HCT116 (cell line): ENCODE measurements at regions not wholly inside any gene's neighbourhood (a gene's known extent, or its start where the extent isn't known, plus 50 kb on each side); places are given as distances from the start of the nearest gene placed in this dataset.

Experiments
- ATAC-seq: fragments of 200-7000 bp; cut with Tn5 transposase; 2 replicates; pipeline ENCODE4 v1.9.1; 2020; ENCODE audit warnings: mild to moderate bottlenecking, moderate library complexity
- BruUV-seq: library from RNA; stranded (reverse); fragments of 400-500 nt; replicated peaks from 2 replicates; lab custom pipeline; 2021; lab: Mats Ljungman, UMichigan
- CTCF ChIA-PET: fragments of 300-600 bp; sonication (Branson Sonifier 250); formaldehyde crosslinking; loops from one replicate; lab custom pipeline; 2021; ENCODE audit warnings: antibody characterized with exemption; lab: Charles Lee
- POLR2A ChIA-PET: fragments of 300-600, 350-600 bp; sonication (Branson Sonifier 250); formaldehyde crosslinking; loops from one replicate; lab custom pipeline; 2021; ENCODE audit warnings: antibody characterized with exemption; lab: Charles Lee
- RAD21 ChIA-PET, 2 experiments: fragments of 300-600 bp; sonication (Branson Sonifier 250); formaldehyde crosslinking; loops; one replicate each; lab custom pipeline; 2023; ENCODE audit warnings: low total read pairs in 2 of 2; ENCODE audit not compliant: uncharacterized antibody in 2 of 2, unreplicated experiment in 2 of 2, low non-redundant PET in 1 of 2; lab: Charles Lee
- DNase-seq: peaks from one replicate; pipeline ENCODE4 v3.0.0-alpha.2; 2010; ENCODE audit warnings: low read depth, low spot score
- H2AFZ ChIP-seq: fragments of 200-600 bp; shearing (Covaris generic), sonication (generic); 2 replicates; pipeline ENCODE4 v1.6.1; 2017; ENCODE audit warnings: low read depth, mixed run types, mixed read lengths, antibody characterized with exemption, low read length; ENCODE audit not compliant: poor library complexity, severe bottlenecking
- H3K27ac ChIP-seq: 2 replicates; pipeline ENCODE4 v1.5.1; 2012; ENCODE audit warnings: low read depth, low read length
- H3K27me3 ChIP-seq: fragments of 200-600 bp; sonication (generic); 2 replicates; pipeline ENCODE4 v1.6.1; 2016; ENCODE audit warnings: mixed run types, low read length, mixed read lengths; ENCODE audit not compliant: insufficient read depth
- H3K36me3 ChIP-seq, 2 experiments: fragments of 200-500 bp in 1 of 2; fragments of 200-600 bp in 1 of 2; sonication (Bioruptor generic) in 1 of 2; sonication (generic) in 1 of 2; 2 replicates each; pipeline versions ENCODE4 v1.5.1 to v1.6.1; 2014 to 2016; ENCODE audit warnings: low read length in 2 of 2, inconsistent platforms in 1 of 2, mixed read lengths in 1 of 2, mixed run types in 1 of 2; ENCODE audit not compliant: insufficient read depth in 2 of 2, control insufficient read depth in 1 of 2
- H3K4me1 ChIP-seq, 2 experiments: fragments of 200-600 bp in 1 of 2; sonication (generic) in 1 of 2; 2 replicates each; pipeline versions ENCODE4 v1.5.1 to v1.6.1; 2012 to 2017; ENCODE audit warnings: low read length in 2 of 2, inconsistent platforms in 1 of 2, mild to moderate bottlenecking in 1 of 2, mixed read lengths in 1 of 2, mixed run types in 1 of 2, moderate library complexity in 1 of 2; ENCODE audit not compliant: insufficient read depth in 2 of 2, control insufficient read depth in 1 of 2
- H3K4me2 ChIP-seq: fragments of 200-600 bp; sonication (generic); 2 replicates; pipeline ENCODE4 v1.6.1; 2017; ENCODE audit warnings: mixed run types, low read length, mixed read lengths
- H3K4me3 ChIP-seq, 2 experiments: fragments of 200-600 bp in 1 of 2; sonication (generic) in 1 of 2; replicated peaks in 1 of 2; 2 replicates each; pipeline ENCODE4 v1.5.1; 2011 to 2016; ENCODE audit warnings: low read length in 2 of 2, control low read depth in 1 of 2, low read depth in 1 of 2, mild to moderate bottlenecking in 1 of 2, mixed read lengths in 1 of 2, mixed run types in 1 of 2
- H3K79me2 ChIP-seq: fragments of 200-600 bp; sonication (generic); 2 replicates; pipeline ENCODE4 v1.6.1; 2017; ENCODE audit warnings: mild to moderate bottlenecking, mixed run types, low read length, moderate library complexity, mixed read lengths; ENCODE audit not compliant: insufficient read depth
- H3K9ac ChIP-seq: fragments of 200-600 bp; sonication (generic); 2 replicates; pipeline ENCODE4 v1.6.1; 2016; ENCODE audit warnings: low read length, mixed read lengths
- H3K9me2 ChIP-seq: fragments of 200-600 bp; sonication (generic), shearing (Covaris generic); 2 replicates; pipeline ENCODE4 v1.6.1; 2017; ENCODE audit warnings: mixed run types, mild to moderate bottlenecking, moderate library complexity; ENCODE audit not compliant: insufficient read depth
- H3K9me3 ChIP-seq, 2 experiments: fragments of 200-500 bp in 1 of 2; fragments of 200-600 bp in 1 of 2; sonication (Bioruptor generic) in 1 of 2; sonication (generic) in 1 of 2; 2 replicates each; pipeline ENCODE4 v1.6.1; 2014 to 2017; ENCODE audit warnings: low read length in 2 of 2, mixed read lengths in 2 of 2, inconsistent platforms in 1 of 2, low read depth in 1 of 2, mild to moderate bottlenecking in 1 of 2, mixed run types in 1 of 2, moderate library complexity in 1 of 2; ENCODE audit not compliant: control insufficient read depth in 1 of 2, insufficient read depth in 1 of 2
- H4K20me1 ChIP-seq: fragments of 200-600 bp; sonication (generic), shearing (Covaris generic); 2 replicates; pipeline ENCODE4 v1.6.1; 2017; ENCODE audit warnings: mixed run types, mild to moderate bottlenecking, moderate library complexity; ENCODE audit not compliant: insufficient read depth
- CBX3 ChIP-seq: IDR thresholded peaks from 2 replicates; pipeline ENCODE4 v1.6.1; 2012; ENCODE audit warnings: low read depth
- CEBPB ChIP-seq: IDR thresholded peaks from 2 replicates; pipeline ENCODE4 v1.6.1; 2012; ENCODE audit warnings: low read depth
- ELF1 ChIP-seq: IDR thresholded peaks from 2 replicates; pipeline ENCODE4 v1.6.1; 2012; ENCODE audit warnings: low read depth, borderline replicate concordance
- EZH2 ChIP-seq: fragments of 200-600 bp; sonication (generic); IDR thresholded peaks from 2 replicates; pipeline ENCODE4 v1.6.1; 2017; ENCODE audit warnings: antibody characterized with exemption, mixed run types
- FOSL1 ChIP-seq: IDR thresholded peaks from 2 replicates; pipeline ENCODE4 v1.6.1; 2012; ENCODE audit warnings: low read depth
- JUND ChIP-seq: IDR thresholded peaks from 2 replicates; pipeline ENCODE4 v1.6.1; 2012
- POLR2AphosphoS5 ChIP-seq: IDR thresholded peaks from 2 replicates; pipeline ENCODE4 v1.6.1; 2011; ENCODE audit warnings: mild to moderate bottlenecking, low read depth, low read length, moderate library complexity
- RAD21 ChIP-seq: IDR thresholded peaks from 2 replicates; pipeline ENCODE4 v1.6.1; 2012; ENCODE audit warnings: low read depth, mild to moderate bottlenecking
- SIN3A ChIP-seq: IDR thresholded peaks from 2 replicates; pipeline ENCODE4 v1.6.1; 2012; ENCODE audit warnings: low read depth
- SRF ChIP-seq: IDR thresholded peaks from 2 replicates; pipeline ENCODE4 v1.6.1; 2012; ENCODE audit warnings: low read depth
- TCF7L2 ChIP-seq: IDR thresholded peaks from 2 replicates; pipeline ENCODE4 v1.7.0; 2011; ENCODE audit warnings: borderline replicate concordance, inconsistent platforms; ENCODE audit not compliant: insufficient read depth, insufficient read length; ENCODE audit errors: extremely low read depth
- ZNF274 ChIP-seq: fragments of 200-500 bp; sonication (Bioruptor generic); IDR thresholded peaks from 2 replicates; pipeline ENCODE4 v1.6.1; 2014; ENCODE audit warnings: mild to moderate bottlenecking, low read depth, low read length, inconsistent platforms
- intact Hi-C: fragments of 100-400 bp; cut with micrococcal nuclease; formaldehyde crosslinking; loops from 2 replicates; pipeline ENCODE4 v1.10.0; 2022
- TF ChIP-seq, protein P1 (sequence below): IDR thresholded peaks from 2 replicates; pipeline ENCODE4 v1.6.1; 2012; ENCODE audit warnings: low read depth
- TF ChIP-seq, protein P2 (sequence below): IDR thresholded peaks from 2 replicates; pipeline ENCODE4 v1.6.1; 2011; ENCODE audit warnings: mild to moderate bottlenecking, low read length, moderate library complexity; ENCODE audit not compliant: insufficient replicate concordance; ENCODE audit errors: extremely low read depth

DNA sequence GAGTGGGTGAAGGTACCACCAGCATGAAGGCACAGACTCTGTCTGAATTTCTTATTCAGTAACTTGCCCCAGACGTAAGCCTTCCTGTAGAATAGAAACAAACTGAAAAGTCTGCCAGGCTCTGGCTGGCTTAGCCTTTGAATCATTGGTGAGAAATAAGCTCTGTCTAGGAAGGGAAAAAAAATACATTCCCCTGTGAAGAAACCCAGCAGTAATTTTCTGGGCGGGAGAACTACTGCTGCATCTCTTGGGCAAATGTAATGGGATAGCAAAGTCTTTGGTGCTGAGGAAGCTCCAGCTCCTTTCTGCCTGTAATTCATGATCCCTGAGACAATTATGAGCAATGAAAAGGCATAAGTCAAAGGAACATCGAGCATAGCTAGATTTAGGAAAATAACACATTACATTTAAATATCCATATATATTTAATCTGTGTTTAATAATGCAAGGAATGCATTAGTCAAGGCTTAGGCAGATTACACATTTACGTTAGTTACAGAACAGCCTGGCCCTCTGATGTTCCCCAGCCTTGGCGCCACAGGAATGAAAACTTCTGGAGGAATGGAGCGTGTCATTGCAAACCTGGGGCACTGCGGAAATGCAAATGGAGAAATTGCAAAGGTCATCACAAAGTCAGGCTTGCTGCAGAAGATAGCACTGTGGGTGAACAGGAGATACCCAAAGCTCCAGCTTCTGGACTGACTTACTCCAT, 216.3 kb upstream of the CAMK1G start:
- Histone ChIP-seq H3K27me3 (no peaks in the 10 kb centered on the region), H3K9me2 (no peaks in the 10 kb centered on the region), H3K9me3 (no peaks in the 10 kb centered on the region), H3K4me2 (no peak overlapping the region), H2AFZ (no peak overlapping the region), H4K20me1 (no peaks in the 10 kb centered on the region), H3K36me3 (no peaks in the 10 kb centered on the region), H3K27ac (no peak overlapping the region), H3K9ac (no peak overlapping the region), H3K4me1 (peaks cover 0 to 7% of the 10 kb centered on the region in 2 experiments; a peak in 1 of 4 replicates), H3K4me3 (no peak overlapping the region), H3K79me2 (no peaks in the 10 kb centered on the region)
- no peak for ATAC-seq
- BruUV-seq = no TSS peak
- RAD21 ChIA-PET = no interaction called here
- CTCF ChIA-PET = no interaction called here
- no peak for TF ChIP-seq CBX3
- no peak for TF ChIP-seq CEBPB
- no peak for TF ChIP-seq RAD21
- TF ChIP-seq POLR2AphosphoS5 = no peak
- no peak for TF ChIP-seq JUND
- POLR2A ChIA-PET = no interaction called here
- no peak for DNase-seq
- intact Hi-C loops = no loop called here

DNA sequence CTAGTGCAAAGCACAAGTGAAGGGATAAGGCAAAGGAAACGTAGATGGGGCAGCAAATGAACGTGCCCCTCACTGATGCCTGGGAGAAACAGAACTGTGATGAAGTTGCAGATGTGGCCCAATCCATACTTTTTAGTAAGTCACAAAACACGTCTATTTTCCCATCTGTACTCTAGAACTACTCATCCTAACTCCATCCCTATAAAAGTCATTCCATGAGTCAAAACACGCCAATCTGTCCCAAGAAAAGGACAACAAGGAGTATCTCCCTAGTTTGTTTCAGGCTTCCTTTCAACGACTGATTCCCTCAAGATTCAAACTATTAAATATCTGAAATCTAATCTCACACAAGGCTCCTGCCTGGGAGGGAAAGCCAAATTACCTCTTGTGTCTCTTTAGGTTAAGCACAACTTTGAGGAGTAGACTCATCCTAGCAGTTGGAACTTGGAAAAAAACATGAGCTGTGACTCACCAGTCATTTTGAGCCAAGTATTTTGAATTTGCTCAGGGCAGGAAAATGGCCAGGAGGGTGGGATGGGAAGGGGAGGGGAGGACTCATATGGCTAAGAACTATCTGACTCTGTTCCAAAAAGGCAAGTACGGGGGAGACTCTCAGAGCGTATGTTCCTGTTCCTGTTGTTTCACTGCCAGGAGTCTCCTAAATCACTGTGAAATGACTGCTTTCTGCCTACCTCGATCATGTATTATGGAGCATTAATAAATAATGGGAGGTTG, 214.5 kb upstream of the CAMK1G start:
- H3K9me2 ChIP-seq = no peaks in the 10 kb centered on the region
- no peaks in the 10 kb centered on the region for H3K79me2 ChIP-seq
- no peak overlapping the region for H3K9ac ChIP-seq
- no peaks in the 10 kb centered on the region for H3K9me3 ChIP-seq
- no peaks in the 10 kb centered on the region for H4K20me1 ChIP-seq
- POLR2A ChIA-PET = no interaction called here
- no peak overlapping the region for H3K4me2 ChIP-seq
- no peak overlapping the region for H3K27ac ChIP-seq
- no TSS peak for BruUV-seq
- RAD21 ChIA-PET = no interaction called here
- no peak for ATAC-seq
- no peak overlapping the region for H2AFZ ChIP-seq
- CTCF ChIA-PET = no interaction called here
- H3K4me3 ChIP-seq = no peak overlapping the region
- no peak for DNase-seq
- no peaks in the 10 kb centered on the region for H3K36me3 ChIP-seq
- H3K27me3 ChIP-seq = no peaks in the 10 kb centered on the region
- intact Hi-C loops = no loop called here
- H3K4me1 ChIP-seq = peaks cover 0 to 7% of the 10 kb centered on the region in 2 experiments; a peak in 1 of 4 replicates
- TF ChIP-seq EZH2 (no peak), ZNF274 (no peak), RAD21 (no peak), SIN3A (no peak), CBX3 (no peak), FOSL1 (no peak), ELF1 (no peak), POLR2AphosphoS5 (no peak), SRF (no peak), TCF7L2 (no peak)
- TF ChIP-seq, protein P1, sequence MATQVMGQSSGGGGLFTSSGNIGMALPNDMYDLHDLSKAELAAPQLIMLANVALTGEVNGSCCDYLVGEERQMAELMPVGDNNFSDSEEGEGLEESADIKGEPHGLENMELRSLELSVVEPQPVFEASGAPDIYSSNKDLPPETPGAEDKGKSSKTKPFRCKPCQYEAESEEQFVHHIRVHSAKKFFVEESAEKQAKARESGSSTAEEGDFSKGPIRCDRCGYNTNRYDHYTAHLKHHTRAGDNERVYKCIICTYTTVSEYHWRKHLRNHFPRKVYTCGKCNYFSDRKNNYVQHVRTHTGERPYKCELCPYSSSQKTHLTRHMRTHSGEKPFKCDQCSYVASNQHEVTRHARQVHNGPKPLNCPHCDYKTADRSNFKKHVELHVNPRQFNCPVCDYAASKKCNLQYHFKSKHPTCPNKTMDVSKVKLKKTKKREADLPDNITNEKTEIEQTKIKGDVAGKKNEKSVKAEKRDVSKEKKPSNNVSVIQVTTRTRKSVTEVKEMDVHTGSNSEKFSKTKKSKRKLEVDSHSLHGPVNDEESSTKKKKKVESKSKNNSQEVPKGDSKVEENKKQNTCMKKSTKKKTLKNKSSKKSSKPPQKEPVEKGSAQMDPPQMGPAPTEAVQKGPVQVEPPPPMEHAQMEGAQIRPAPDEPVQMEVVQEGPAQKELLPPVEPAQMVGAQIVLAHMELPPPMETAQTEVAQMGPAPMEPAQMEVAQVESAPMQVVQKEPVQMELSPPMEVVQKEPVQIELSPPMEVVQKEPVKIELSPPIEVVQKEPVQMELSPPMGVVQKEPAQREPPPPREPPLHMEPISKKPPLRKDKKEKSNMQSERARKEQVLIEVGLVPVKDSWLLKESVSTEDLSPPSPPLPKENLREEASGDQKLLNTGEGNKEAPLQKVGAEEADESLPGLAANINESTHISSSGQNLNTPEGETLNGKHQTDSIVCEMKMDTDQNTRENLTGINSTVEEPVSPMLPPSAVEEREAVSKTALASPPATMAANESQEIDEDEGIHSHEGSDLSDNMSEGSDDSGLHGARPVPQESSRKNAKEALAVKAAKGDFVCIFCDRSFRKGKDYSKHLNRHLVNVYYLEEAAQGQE = no peak
- TF ChIP-seq, protein P2, sequence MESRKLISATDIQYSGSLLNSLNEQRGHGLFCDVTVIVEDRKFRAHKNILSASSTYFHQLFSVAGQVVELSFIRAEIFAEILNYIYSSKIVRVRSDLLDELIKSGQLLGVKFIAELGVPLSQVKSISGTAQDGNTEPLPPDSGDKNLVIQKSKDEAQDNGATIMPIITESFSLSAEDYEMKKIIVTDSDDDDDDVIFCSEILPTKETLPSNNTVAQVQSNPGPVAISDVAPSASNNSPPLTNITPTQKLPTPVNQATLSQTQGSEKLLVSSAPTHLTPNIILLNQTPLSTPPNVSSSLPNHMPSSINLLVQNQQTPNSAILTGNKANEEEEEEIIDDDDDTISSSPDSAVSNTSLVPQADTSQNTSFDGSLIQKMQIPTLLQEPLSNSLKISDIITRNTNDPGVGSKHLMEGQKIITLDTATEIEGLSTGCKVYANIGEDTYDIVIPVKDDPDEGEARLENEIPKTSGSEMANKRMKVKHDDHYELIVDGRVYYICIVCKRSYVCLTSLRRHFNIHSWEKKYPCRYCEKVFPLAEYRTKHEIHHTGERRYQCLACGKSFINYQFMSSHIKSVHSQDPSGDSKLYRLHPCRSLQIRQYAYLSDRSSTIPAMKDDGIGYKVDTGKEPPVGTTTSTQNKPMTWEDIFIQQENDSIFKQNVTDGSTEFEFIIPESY = no peak
